DOHH2 (cell line): ENCODE measurements at regions not wholly inside any gene's neighbourhood (a gene's known extent, or its start where the extent isn't known, plus 50 kb on each side); places are given as distances from the start of the nearest gene placed in this dataset.

Experiments
- H3F3A ChIP-seq: fragments of 200-600 bp; sonication (generic), shearing (Covaris generic); 2 replicates; pipeline ENCODE4 v1.6.0; 2016; ENCODE audit warnings: antibody characterized with exemption, mild to moderate bottlenecking; ENCODE audit not compliant: control insufficient read depth, insufficient read depth
- H3K27ac ChIP-seq: fragments of 200-600 bp; sonication (generic); 2 replicates; pipeline ENCODE4 v1.5.1; 2014; ENCODE audit warnings: low read depth, mild to moderate bottlenecking, low read length, moderate library complexity
- H3K27me3 ChIP-seq: fragments of 200-600 bp; sonication (generic); 2 replicates; pipeline ENCODE4 v1.6.1; 2014; ENCODE audit warnings: mild to moderate bottlenecking, low read length, mixed read lengths; ENCODE audit not compliant: control insufficient read depth
- H3K36me3 ChIP-seq: fragments of 200-600 bp; sonication (generic); 2 replicates; pipeline ENCODE4 v1.6.1; 2014; ENCODE audit warnings: mild to moderate bottlenecking, low read length, moderate library complexity, mixed read lengths; ENCODE audit not compliant: control insufficient read depth
- H3K4me1 ChIP-seq: fragments of 200-600 bp; sonication (generic); 2 replicates; pipeline ENCODE4 v1.6.1; 2014; ENCODE audit warnings: mild to moderate bottlenecking, low read length, mixed read lengths; ENCODE audit not compliant: control insufficient read depth
- H3K4me2 ChIP-seq: fragments of 200-600 bp; sonication (generic); 2 replicates; pipeline ENCODE4 v1.6.0; 2014; ENCODE audit warnings: mild to moderate bottlenecking, low read length, moderate library complexity
- H3K4me3 ChIP-seq: fragments of 200-600 bp; sonication (generic); 2 replicates; pipeline ENCODE4 v1.5.1; 2014; ENCODE audit warnings: mild to moderate bottlenecking, low read length, mixed read lengths
- H3K79me2 ChIP-seq: fragments of 200-600 bp; sonication (generic); 2 replicates; pipeline ENCODE4 v1.6.1; 2014; ENCODE audit warnings: mild to moderate bottlenecking, low read length, mixed read lengths; ENCODE audit not compliant: control insufficient read depth
- H3K9me2 ChIP-seq: fragments of 200-600 bp; sonication (generic); replicated peaks from 2 replicates; pipeline ENCODE4 v1.6.1; 2014; ENCODE audit warnings: mild to moderate bottlenecking, low read length, mixed read lengths; ENCODE audit not compliant: control insufficient read depth
- H3K9me3 ChIP-seq: fragments of 200-600 bp; sonication (generic); 2 replicates; pipeline ENCODE4 v1.6.1; 2014; ENCODE audit warnings: antibody characterized with exemption, low read length, mixed read lengths; ENCODE audit not compliant: control insufficient read depth, insufficient read depth
- H4K20me1 ChIP-seq: fragments of 200-600 bp; sonication (generic); 2 replicates; pipeline ENCODE4 v1.6.0; 2014; ENCODE audit warnings: low read depth, mild to moderate bottlenecking, antibody characterized with exemption, low read length, moderate library complexity; ENCODE audit not compliant: control insufficient read depth, insufficient read depth
- EZH2phosphoT487 ChIP-seq: fragments of 200-600 bp; sonication (generic); IDR thresholded peaks from 2 replicates; pipeline ENCODE4 v1.6.1; 2017; ENCODE audit warnings: borderline replicate concordance, mild to moderate bottlenecking, antibody characterized with exemption, low read length, moderate library complexity, mixed read lengths
- TF ChIP-seq, protein P1 (sequence below): fragments of 200-600 bp; sonication (generic); IDR thresholded peaks from one replicate; pipeline ENCODE4 v1.5.1; 2014; ENCODE audit warnings: antibody characterized with exemption, mild to moderate bottlenecking, low read depth, low read length; ENCODE audit not compliant: poor library complexity, severe bottlenecking

DNA sequence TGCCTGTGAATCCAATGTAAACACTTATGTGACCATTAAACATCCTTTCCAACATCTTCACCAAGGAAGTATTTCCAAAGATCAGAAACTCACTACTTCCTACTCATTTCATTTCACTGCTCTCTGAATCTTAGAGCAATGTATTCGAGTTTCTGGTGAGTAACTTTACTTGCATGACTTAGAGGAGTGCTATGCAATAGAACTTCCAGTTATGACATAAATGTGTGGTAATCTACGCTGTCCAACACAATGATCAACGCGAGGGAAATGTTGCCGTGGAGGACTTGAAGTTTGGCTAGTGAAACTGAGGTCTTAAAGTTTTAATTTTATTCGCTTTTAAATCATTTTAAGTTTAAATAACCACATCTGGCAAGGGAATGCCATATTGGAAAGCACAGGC is 1326.3 kb downstream of the XPNPEP1 start:
- no peaks in the 10 kb centered on the region for H4K20me1 ChIP-seq

DNA sequence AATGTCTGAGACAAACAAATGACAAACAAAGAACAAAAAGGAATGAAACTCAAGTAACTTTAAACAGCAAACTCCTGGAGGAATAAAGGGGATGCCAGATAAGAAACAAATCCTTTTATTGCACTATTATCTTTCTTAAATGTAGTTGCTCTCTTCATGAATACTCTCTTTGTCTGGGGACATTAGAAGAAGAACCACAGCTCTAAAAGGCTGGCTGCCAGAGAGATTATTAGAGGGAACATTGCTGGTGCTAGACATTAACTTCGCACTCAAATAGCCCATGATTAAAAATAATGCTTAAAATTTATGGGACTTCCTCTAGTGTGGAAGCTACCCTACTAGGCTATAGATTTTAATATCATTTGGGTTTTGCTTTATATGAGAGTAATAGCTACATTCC is 1330.4 kb downstream of the XPNPEP1 start:
- no peaks in the 10 kb centered on the region for H3K27me3 ChIP-seq
- no peak overlapping the region for H3K27ac ChIP-seq

More for the DNA sequence above, 1326.3 kb downstream of the XPNPEP1 start:
- H3F3A ChIP-seq, result no peaks in the 10 kb centered on the region
- H3K9me3 ChIP-seq, result no peaks in the 10 kb centered on the region
- no peak overlapping the region for H3K4me3 ChIP-seq
- H3K9me2 ChIP-seq, result no peaks in the 10 kb centered on the region
- no peak overlapping the region for H3K27ac ChIP-seq
- no peaks in the 10 kb centered on the region for H3K4me1 ChIP-seq
- TF ChIP-seq, protein P1, sequence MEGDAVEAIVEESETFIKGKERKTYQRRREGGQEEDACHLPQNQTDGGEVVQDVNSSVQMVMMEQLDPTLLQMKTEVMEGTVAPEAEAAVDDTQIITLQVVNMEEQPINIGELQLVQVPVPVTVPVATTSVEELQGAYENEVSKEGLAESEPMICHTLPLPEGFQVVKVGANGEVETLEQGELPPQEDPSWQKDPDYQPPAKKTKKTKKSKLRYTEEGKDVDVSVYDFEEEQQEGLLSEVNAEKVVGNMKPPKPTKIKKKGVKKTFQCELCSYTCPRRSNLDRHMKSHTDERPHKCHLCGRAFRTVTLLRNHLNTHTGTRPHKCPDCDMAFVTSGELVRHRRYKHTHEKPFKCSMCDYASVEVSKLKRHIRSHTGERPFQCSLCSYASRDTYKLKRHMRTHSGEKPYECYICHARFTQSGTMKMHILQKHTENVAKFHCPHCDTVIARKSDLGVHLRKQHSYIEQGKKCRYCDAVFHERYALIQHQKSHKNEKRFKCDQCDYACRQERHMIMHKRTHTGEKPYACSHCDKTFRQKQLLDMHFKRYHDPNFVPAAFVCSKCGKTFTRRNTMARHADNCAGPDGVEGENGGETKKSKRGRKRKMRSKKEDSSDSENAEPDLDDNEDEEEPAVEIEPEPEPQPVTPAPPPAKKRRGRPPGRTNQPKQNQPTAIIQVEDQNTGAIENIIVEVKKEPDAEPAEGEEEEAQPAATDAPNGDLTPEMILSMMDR, result no peak
- no peak for TF ChIP-seq EZH2phosphoT487
- no peaks in the 10 kb centered on the region for H3K36me3 ChIP-seq
- no peaks in the 10 kb centered on the region for H3K27me3 ChIP-seq
- H3K4me2 ChIP-seq, result no peak overlapping the region
- no peaks in the 10 kb centered on the region for H3K79me2 ChIP-seq

DNA sequence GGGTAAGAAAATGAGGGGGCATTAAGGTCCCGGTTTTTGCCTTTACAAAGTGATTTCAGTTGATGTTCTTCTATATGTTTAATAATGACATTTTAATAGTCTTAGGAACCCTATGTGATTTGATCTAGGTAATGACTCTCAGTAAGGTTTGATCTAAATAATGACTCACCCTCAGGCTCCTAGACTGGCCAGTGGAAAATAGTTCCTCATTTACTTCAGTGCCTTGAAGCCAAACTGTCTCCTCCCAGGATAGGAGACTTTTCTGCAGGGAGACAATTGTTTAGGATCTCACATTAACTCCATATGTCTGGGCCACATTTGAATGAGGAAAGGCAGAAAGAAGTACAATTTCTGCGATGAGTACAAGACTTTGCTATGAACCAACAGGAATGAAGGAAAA is 1331.9 kb downstream of the XPNPEP1 start:
- Histone ChIP-seq H3K79me2 (no peaks in the 10 kb centered on the region), H3K36me3 (no peaks in the 10 kb centered on the region)
- TF ChIP-seq, protein P1, result no peak
- no peak for TF ChIP-seq EZH2phosphoT487

More for the DNA sequence above, 1330.4 kb downstream of the XPNPEP1 start:
- no peaks in the 10 kb centered on the region for H3K4me1 ChIP-seq
- no peak overlapping the region for H3K4me2 ChIP-seq
- no peaks in the 10 kb centered on the region for H3K9me3 ChIP-seq
- TF ChIP-seq, protein P1, result no peak
- no peak for TF ChIP-seq EZH2phosphoT487
- H3K79me2 ChIP-seq, result no peaks in the 10 kb centered on the region
- no peaks in the 10 kb centered on the region for H3K36me3 ChIP-seq
- no peaks in the 10 kb centered on the region for H3F3A ChIP-seq
- no peak overlapping the region for H3K4me3 ChIP-seq
- no peaks in the 10 kb centered on the region for H3K9me2 ChIP-seq
- no peaks in the 10 kb centered on the region for H4K20me1 ChIP-seq

DNA sequence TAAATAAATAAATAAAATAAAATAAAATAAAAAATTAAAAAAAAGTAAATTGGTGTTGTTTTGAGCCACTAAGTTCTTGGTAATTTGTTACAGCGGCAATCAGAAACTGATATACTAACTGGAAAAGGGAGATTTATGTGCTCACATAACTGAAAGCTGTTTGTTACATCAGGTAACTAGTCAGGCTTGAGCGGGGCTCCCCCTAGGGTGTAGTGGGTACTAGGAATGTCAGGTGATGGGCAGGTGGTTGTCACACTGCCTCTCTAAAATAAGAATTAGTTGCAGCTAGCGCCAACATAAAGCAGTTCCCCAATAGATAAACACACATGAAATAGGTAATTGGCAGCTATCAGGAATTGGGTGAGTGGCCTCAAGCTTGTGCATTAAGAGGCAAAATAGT is 1336.9 kb downstream of the XPNPEP1 start:
- Histone ChIP-seq H3K27me3 (no peaks in the 10 kb centered on the region), H3K4me2 (no peak overlapping the region), H3F3A (no peaks in the 10 kb centered on the region), H3K9me3 (no peaks in the 10 kb centered on the region), H3K27ac (no peak overlapping the region), H3K4me3 (no peak overlapping the region), H3K9me2 (no peaks in the 10 kb centered on the region), H3K79me2 (no peaks in the 10 kb centered on the region), H4K20me1 (no peaks in the 10 kb centered on the region), H3K4me1 (no peaks in the 10 kb centered on the region), H3K36me3 (no peaks in the 10 kb centered on the region)
- no peak for TF ChIP-seq EZH2phosphoT487
- TF ChIP-seq, protein P1, result no peak

More for the DNA sequence above, 1331.9 kb downstream of the XPNPEP1 start:
- H3K27ac ChIP-seq, result no peak overlapping the region
- H3K9me2 ChIP-seq, result no peaks in the 10 kb centered on the region
- no peaks in the 10 kb centered on the region for H3K9me3 ChIP-seq
- H3K4me3 ChIP-seq, result no peak overlapping the region
- no peaks in the 10 kb centered on the region for H4K20me1 ChIP-seq
- H3K4me2 ChIP-seq, result no peak overlapping the region
- no peaks in the 10 kb centered on the region for H3K4me1 ChIP-seq
- H3K27me3 ChIP-seq, result no peaks in the 10 kb centered on the region
- no peaks in the 10 kb centered on the region for H3F3A ChIP-seq
